ENCODE measurements at regions not wholly inside any gene's neighbourhood (a gene's known extent, or its start where the extent isn't known, plus 50 kb on each side); places are given as distances from the start of the nearest gene placed in this dataset.

GRCh38 chr10:124316326-124316725, 102.4 kb downstream of the OAT start:
- peaks cover 2% of the 10 kb centered on the region; the same call in 2 of the 3 replicates for H3K9me3 ChIP-seq (replicated peaks; ENCODE audit: control insufficient read depth, insufficient read depth, low read length)
- H3K9ac ChIP-seq (ENCODE audit: control insufficient read depth, insufficient read depth, low read length): no peak overlapping the region
- POLR2A ChIA-PET: no interaction called here
- no peaks in the 10 kb centered on the region for H3K4me1 ChIP-seq (ENCODE audit: control insufficient read depth, insufficient read depth, low read length)
- FAIRE-seq: no peak
- intact Hi-C loops (cut with micrococcal nuclease; ENCODE audit: unreplicated experiment): no loop called here
- no peak overlapping the region for H3K27ac ChIP-seq (ENCODE audit: control insufficient read depth, insufficient read depth)
- SMC1A ChIA-PET (ENCODE audit: uncharacterized antibody, unreplicated experiment): interaction anchor here (1.1 to 1.4 kb wide), 2 partner anchors 9 to 10 kb away, joined by 3 to 4 read pairs; no protein-coding TSS in a partner anchor
- no peaks in the 10 kb centered on the region for H3K79me2 ChIP-seq (ENCODE audit: control insufficient read depth, insufficient read depth, low read length)
- CTCF ChIA-PET: no interaction called here
- H3K4me3 ChIP-seq: no peak overlapping the region
- RAD21 ChIA-PET (ENCODE audit: unreplicated experiment): interaction anchor here (1.5 kb wide), 1 partner anchor 31 kb away, joined by 3 read pairs; no protein-coding TSS in a partner anchor
- no peak overlapping the region for H2AFZ ChIP-seq (ENCODE audit: control insufficient read depth, low read depth, low read length)
- in situ Hi-C loops (cut with MboI): no loop called here
- no peaks in the 10 kb centered on the region for H3K36me3 ChIP-seq (ENCODE audit: control insufficient read depth in 2 of 2, insufficient read depth in 2 of 2, low read length in 1 of 2)
- DNase-seq (ENCODE audit: low read depth, low spot score): no peak
- no peaks in the 10 kb centered on the region for H3K27me3 ChIP-seq (replicated peaks in 1 of 2; ENCODE audit: control insufficient read depth in 2 of 2, insufficient read depth in 2 of 2, low read length in 1 of 2)
- no peaks in the 10 kb centered on the region for H4K20me1 ChIP-seq (ENCODE audit: control insufficient read depth, insufficient read depth)
- H3K4me2 ChIP-seq (ENCODE audit: control insufficient read depth, insufficient read depth): no peak overlapping the region
- no TSS peak for BruUV-seq (replicated peaks)
- ATAC-seq: no peak
- WGBS (ENCODE audit: insufficient coverage, insufficient replicate concordance, low lambda C conversion rate, missing lambda C conversion rate): 76% methylated on average over 4 of the region's 4 CpGs
- TF ChIP-seq NKRF (conservative IDR thresholded peaks at IDR 0.05): no peak
- TF ChIP-seq ESRRA (IDR thresholded peaks at IDR 0.05; ENCODE audit: low read length): no peak
- TF ChIP-seq SP1 (IDR thresholded peaks at IDR 0.05; ENCODE audit: low read depth, low read length): no peak
- TF ChIP-seq NBN (IDR thresholded peaks at IDR 0.05): no peak
- no peak for TF ChIP-seq RCOR1 (conservative IDR thresholded peaks at IDR 0.05; ENCODE audit: low read depth, low read length)
- TF ChIP-seq CTCF (IDR thresholded peaks at IDR 0.05 in 2 of 3, conservative IDR thresholded peaks at IDR 0.05 in 1 of 3; ENCODE audit: control insufficient read depth in 2 of 3, extremely low read depth in 1 of 3, insufficient read depth in 1 of 3, low read depth in 3 of 3, low read length in 3 of 3): no peak
- TF ChIP-seq HSF1 (IDR thresholded peaks at IDR 0.05; ENCODE audit: low read depth, low read length): no peak
- no peak for TF ChIP-seq E2F8 (IDR thresholded peaks at IDR 0.05; ENCODE audit: low read depth, partially characterized antibody)
- no peak for TF ChIP-seq ATF3 (IDR thresholded peaks at IDR 0.05; ENCODE audit: borderline replicate concordance, extremely low read depth, low read depth, low read length)
- TF ChIP-seq POU2F2 (IDR thresholded peaks at IDR 0.05; ENCODE audit: borderline replicate concordance, low read depth, low read length): no peak
- TF ChIP-seq YBX1 (IDR thresholded peaks at IDR 0.05): no peak

Data from GM12878 (cell line).